OCI-LY3 (cell line): ENCODE measurements at regions not wholly inside any gene's neighbourhood (a gene's known extent, or its start where the extent isn't known, plus 50 kb on each side); places are given as distances from the start of the nearest gene placed in this dataset.
A peak's percentile ranks its signal among the peaks of the same experiment; 100 is the strongest.
"Not testable (repeated sequence)": the region's sequence is repeated elsewhere in the genome, so short reads cannot be mapped to it uniquely, and the experiment has no call there.

Experiments
- H2AFZ ChIP-seq: fragments of 200-600, 300-600 bp; shearing (Covaris generic); 2 replicates; pipeline ENCODE4 v1.6.0; 2014; ENCODE audit warnings: antibody characterized with exemption, low read depth, low read length
- H3K27ac ChIP-seq: fragments of 200-600, 300-600 bp; sonication (generic); 2 replicates; pipeline ENCODE4 v1.5.1; 2014; ENCODE audit warnings: mild to moderate bottlenecking, low read length, moderate library complexity, mixed read lengths
- H3K27me3 ChIP-seq: fragments of 200-600, 300-600 bp; sonication (generic); 2 replicates; pipeline ENCODE4 v1.6.1; 2014; ENCODE audit warnings: low read depth, low read length, mixed read lengths
- H3K36me3 ChIP-seq: fragments of 200-600, 300-600 bp; sonication (generic); replicated peaks from 2 replicates; pipeline ENCODE3; 2014; ENCODE audit warnings: low read depth, low read length, mixed read lengths
- H3K4me1 ChIP-seq: fragments of 300-600, 200-600 bp; sonication (generic); 2 replicates; pipeline ENCODE4 v1.6.1; 2014; ENCODE audit warnings: low read length, mixed read lengths
- H3K4me2 ChIP-seq: fragments of 200-600, 300-600 bp; sonication (generic); 2 replicates; pipeline ENCODE4 v1.6.1; 2014; ENCODE audit warnings: low read length, mixed read lengths
- H3K4me3 ChIP-seq: fragments of 300-600, 200-600 bp; sonication (generic); 2 replicates; pipeline ENCODE4 v1.5.1; 2014; ENCODE audit warnings: antibody characterized with exemption, mild to moderate bottlenecking, low read length, moderate library complexity
- H3K79me2 ChIP-seq: fragments of 300-600, 200-600 bp; shearing (Covaris generic); 2 replicates; pipeline ENCODE4 v1.6.1; 2014; ENCODE audit warnings: mild to moderate bottlenecking, low read length, mixed read lengths
- H3K9ac ChIP-seq: fragments of 300-600, 200-600 bp; shearing (Covaris generic); 2 replicates; pipeline ENCODE4 v1.6.0; 2014; ENCODE audit warnings: mild to moderate bottlenecking, low read length, moderate library complexity
- H3K9me3 ChIP-seq: fragments of 200-600, 300-600 bp; shearing (Covaris generic); 2 replicates; pipeline ENCODE4 v1.6.1; 2014; ENCODE audit warnings: low read length, mixed read lengths; ENCODE audit not compliant: insufficient read depth
- H4K20me1 ChIP-seq: fragments of 200-600, 300-600 bp; sonication (generic); 2 replicates; pipeline ENCODE4 v1.6.1; 2016; ENCODE audit warnings: low read length, mixed read lengths; ENCODE audit not compliant: insufficient read depth
- CTCF ChIP-seq: fragments of 200-600, 300-600 bp; sonication (generic); IDR thresholded peaks from 2 replicates; pipeline ENCODE4 v1.5.1; 2014; ENCODE audit warnings: antibody characterized with exemption, low read length, low read depth
- EZH2phosphoT487 ChIP-seq: fragments of 200-600 bp; shearing (Covaris generic); IDR thresholded peaks from 2 replicates; pipeline ENCODE4 v1.6.1; 2018; ENCODE audit warnings: antibody characterized with exemption, mixed run types, low read depth

GRCh38 chr6:134634466-134634865 is 315.4 kb downstream of the ALDH8A1 start:
- Histone ChIP-seq H3K27me3 (no peaks in the 10 kb centered on the region), H2AFZ (no peak overlapping the region), H3K9me3 (no peaks in the 10 kb centered on the region), H3K36me3 (no peaks in the 10 kb centered on the region), H4K20me1 (no peaks in the 10 kb centered on the region), H3K27ac (no peak overlapping the region), H3K4me1 (peaks cover 39% of the 10 kb centered on the region), H3K4me3 (no peak overlapping the region), H3K4me2 (no peak overlapping the region), H3K79me2 (no peaks in the 10 kb centered on the region), H3K9ac (no peak overlapping the region)
- no peak for TF ChIP-seq CTCF

GRCh38 chr6:134632982-134633940 is 315.3 kb upstream of the SGK1 start:
- not testable (repeated sequence) for H3K4me3 ChIP-seq, H3K79me2 ChIP-seq, H3K4me2 ChIP-seq, H3K36me3 ChIP-seq, H4K20me1 ChIP-seq, H3K27me3 ChIP-seq, H3K9ac ChIP-seq, H2AFZ ChIP-seq, H3K9me3 ChIP-seq, H3K27ac ChIP-seq
- H3K4me1 ChIP-seq, result peaks cover 36% of the 10 kb centered on the region

GRCh38 chr6:134632024-134632423 is 314.1 kb upstream of the SGK1 start:
- Histone ChIP-seq H3K4me2 (no peak overlapping the region), H3K9me3 (no peaks in the 10 kb centered on the region), H3K27me3 (no peaks in the 10 kb centered on the region), H3K27ac (no peak overlapping the region), H4K20me1 (no peaks in the 10 kb centered on the region), H3K4me1 (peaks cover 24% of the 10 kb centered on the region), H2AFZ (no peak overlapping the region), H3K4me3 (no peak overlapping the region), H3K36me3 (no peaks in the 10 kb centered on the region), H3K9ac (no peak overlapping the region), H3K79me2 (no peaks in the 10 kb centered on the region)
- TF ChIP-seq CTCF (no peak), EZH2phosphoT487 (no peak)

- no peaks in the 10 kb centered on the region for H3K27me3 ChIP-seq
- peaks cover 27% of the 10 kb centered on the region for H3K4me1 ChIP-seq
- no peaks in the 10 kb centered on the region for H3K79me2 ChIP-seq
- H3K36me3 ChIP-seq, result no peaks in the 10 kb centered on the region
- TF ChIP-seq CTCF (no peak), EZH2phosphoT487 (no peak)
- H4K20me1 ChIP-seq, result no peaks in the 10 kb centered on the region
- peak overlapping the region; percentile 87 for H3K4me2 ChIP-seq
- H3K4me3 ChIP-seq, result no peak overlapping the region
- H3K27ac ChIP-seq, result no peak overlapping the region
- H2AFZ ChIP-seq, result no peak overlapping the region
- H3K9ac ChIP-seq, result no peak overlapping the region
- H3K9me3 ChIP-seq, result no peaks in the 10 kb centered on the region
Observed at GRCh38 chr6:134631398-134631924, 313.5 kb upstream of the SGK1 start.
